Stomach (tissue), 4 donors: ENCODE measurements at regions not wholly inside any gene's neighbourhood (a gene's known extent, or its start where the extent isn't known, plus 50 kb on each side); places are given as distances from the start of the nearest gene placed in this dataset.

Experiments
- CTCF ChIP-seq, 7 experiments: fragments of 450-650 bp in 4 of 7; fragments of 200-600 bp in 3 of 7; sonication (generic) in 3 of 7; IDR thresholded peaks; one replicate each; pipeline ENCODE4 v1.5.1; 2016 to 2019; ENCODE audit warnings: antibody characterized with exemption in 7 of 7, control low read depth in 2 of 7, mild to moderate bottlenecking in 1 of 7
- EP300 ChIP-seq: sonication (generic); formaldehyde crosslinking; IDR thresholded peaks from one replicate; pipeline ENCODE4 v1.6.1; 2017; ENCODE audit warnings: antibody characterized with exemption
- POLR2A ChIP-seq, 4 donors: fragments of 450-650 bp; IDR thresholded peaks; one replicate each; pipeline ENCODE4 v1.6.1; 2016; ENCODE audit warnings: antibody characterized with exemption in 4 of 4, control low read depth in 2 of 4, mild to moderate bottlenecking in 1 of 4, moderate library complexity in 1 of 4
- POLR2AphosphoS5 ChIP-seq, 3 donors: sonication (generic); formaldehyde crosslinking; IDR thresholded peaks; one replicate each; pipeline ENCODE4 v1.6.1; 2016; ENCODE audit warnings: antibody characterized with exemption in 3 of 3

- TF ChIP-seq CTCF (IDR thresholded peaks at IDR 0.05), result no peak
- TF ChIP-seq POLR2A (IDR thresholded peaks at IDR 0.05), result no peak
- no peak for TF ChIP-seq EP300
- no peak for TF ChIP-seq POLR2AphosphoS5 (IDR thresholded peaks at IDR 0.05)
These were observed 133.4 kb downstream of the EVX1 start for GRCh38 chr7:27375958-27376357.
